ENCODE measurements at regions not wholly inside any gene's neighbourhood (a gene's known extent, or its start where the extent isn't known, plus 50 kb on each side); places are given as distances from the start of the nearest gene placed in this dataset.

DNA sequence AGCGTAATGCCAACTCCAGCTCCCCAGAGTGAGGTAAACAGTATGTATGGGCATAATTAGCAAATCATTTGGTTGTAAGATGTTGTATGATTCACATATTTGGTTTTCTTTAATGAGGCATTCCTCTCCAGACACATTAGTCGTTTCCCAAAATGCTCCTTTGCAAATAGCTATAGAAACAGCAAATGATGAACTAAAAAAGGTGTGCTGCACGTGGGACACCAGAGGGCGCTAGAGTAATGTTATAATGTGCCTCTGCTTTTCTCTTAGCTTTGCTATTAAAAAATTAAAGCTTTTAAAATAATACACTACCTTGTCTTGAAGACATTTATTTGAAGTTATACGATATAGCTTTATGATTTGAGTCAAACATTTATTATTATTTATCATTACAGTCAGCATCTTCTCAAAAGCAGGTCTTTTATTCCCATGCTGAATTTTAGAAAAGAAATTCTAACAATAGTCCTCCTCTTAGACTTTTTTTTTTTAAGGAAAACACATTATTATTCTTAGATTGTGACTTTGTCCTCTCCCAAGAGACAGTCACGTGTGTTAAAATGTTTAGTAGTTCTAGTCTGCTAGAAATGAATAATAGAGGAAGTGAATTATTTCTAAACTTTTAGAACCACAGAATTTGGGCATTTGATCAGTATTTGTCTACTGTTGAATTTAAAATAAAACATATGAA, 121.6 kb upstream of the FRY start:
- peak; percentile 66 for ATAC-seq (ENCODE audit: low read depth)
- no peak overlapping the region for H2BK5ac ChIP-seq (ENCODE audit: low read depth, low read length, poor library complexity, severe bottlenecking)
- no peak overlapping the region for H2BK20ac ChIP-seq (ENCODE audit: low read depth, low read length)
- H3K79me1 ChIP-seq (ENCODE audit: low read depth in 1 of 2, low read length in 2 of 2): no peaks in the 10 kb centered on the region
- CTCF ChIA-PET: interaction anchor here (0.6 to 1.8 kb wide), 34 partner anchors 8 to 682 kb away, joined by 3 to 27 read pairs (median 3); partner anchors contain the start of genes BRCA2 and ZAR1L
- intact Hi-C loops (cut with micrococcal nuclease) (loop anchor here (1.0 to 10.0 kb wide), 7 partner anchors 109 to 672 kb away; partner anchors contain the start of gene FRY), in situ Hi-C loops (cut with MboI; ENCODE audit: low sequenced_read_pairs) (loop anchor here (5.0 to 10.0 kb wide), 2 partner anchors 402 to 665 kb away; no protein-coding TSS in a partner anchor), dilution Hi-C loops (cut with HindIII; ENCODE audit: low sequenced_read_pairs, unreplicated experiment) (no loop called here)
- peaks cover 8% of the 10 kb centered on the region; the same call in 1 of the 2 replicates for H3K27me3 ChIP-seq (ENCODE audit: control insufficient read depth, insufficient read depth, low read length)
- no peak overlapping the region for H3K4me2 ChIP-seq (ENCODE audit: low read depth, low read length)
- no peak overlapping the region for H4K8ac ChIP-seq (ENCODE audit: low read depth in 2 of 2, low read length in 2 of 2)
- no peaks in the 10 kb centered on the region for H4K20me1 ChIP-seq (ENCODE audit: insufficient read depth, low read length)
- no peak overlapping the region for H3K9ac ChIP-seq (ENCODE audit: low read depth, low read length)
- no peaks in the 10 kb centered on the region for H3K9me3 ChIP-seq (ENCODE audit: control insufficient read depth, insufficient read depth, low read length)
- no peak overlapping the region for H2AK5ac ChIP-seq (ENCODE audit: low read depth, low read length)
- no peaks in the 10 kb centered on the region for H3K36me3 ChIP-seq (ENCODE audit: control insufficient read depth, insufficient read depth, low read length)
- H4K91ac ChIP-seq (ENCODE audit: insufficient read depth, low read depth, low read length): no peak overlapping the region
- H3K18ac ChIP-seq (ENCODE audit: low read depth, low read length): no peak overlapping the region
- H3K27ac ChIP-seq (ENCODE audit: insufficient read depth, low read length): no peak overlapping the region
- no peak overlapping the region for H2BK15ac ChIP-seq (ENCODE audit: low read depth, low read length)
- H3K4me1 ChIP-seq (ENCODE audit: control insufficient read depth, insufficient read depth, low read length): no peaks in the 10 kb centered on the region; the same call in 1 of the 2 replicates
- no peak overlapping the region for H3K4me3 ChIP-seq (ENCODE audit: insufficient read depth, low read depth, low read length)
- no CpG with 5 or more reads among the region's 6 CpGs for WGBS, 2 experiments (ENCODE audit: extremely low coverage in 2 of 2, insufficient read length in 1 of 2)
- H3K9me1 ChIP-seq (ENCODE audit: insufficient read depth, low read length): no peaks in the 10 kb centered on the region
- no peak overlapping the region for H2AFZ ChIP-seq (replicated peaks; ENCODE audit: low read length, poor library complexity)
- no peak overlapping the region for H3K4ac ChIP-seq (ENCODE audit: low read depth, low read length)
- DNase-seq: peak; percentile 70
- no peak overlapping the region for H3K23ac ChIP-seq (ENCODE audit: low read depth, low read length)
- H4K5ac ChIP-seq (ENCODE audit: low read depth, low read length): no peak overlapping the region
- H2BK120ac ChIP-seq (ENCODE audit: low read depth, low read length): no peak overlapping the region
- H3K14ac ChIP-seq (replicated peaks; ENCODE audit: low read depth, low read length): no peak overlapping the region
- no peak overlapping the region for H3K56ac ChIP-seq (ENCODE audit: extremely low read depth, insufficient read depth, low read length)
- POLR2A ChIA-PET (ENCODE audit: unreplicated experiment): no interaction called here
- no peak overlapping the region for H2AK9ac ChIP-seq (replicated peaks; ENCODE audit: low read depth, low read length, poor library complexity)
- BruUV-seq (replicated peaks): no TSS peak
- TF ChIP-seq SMC3 (IDR thresholded peaks at IDR 0.05; ENCODE audit: low read depth, low read length): peak; percentile 88
- no peak for TF ChIP-seq POLR2A (IDR thresholded peaks at IDR 0.05; ENCODE audit: low read depth, low read length)
- no peak for TF ChIP-seq MXI1 (IDR thresholded peaks at IDR 0.05; ENCODE audit: borderline replicate concordance, low read depth, low read length)
- no peak for TF ChIP-seq CEBPB (IDR thresholded peaks at IDR 0.05; ENCODE audit: low read depth, low read length)
- TF ChIP-seq RFX5 (IDR thresholded peaks at IDR 0.05; ENCODE audit: low read depth, low read length): no peak
- TF ChIP-seq, protein P1, sequence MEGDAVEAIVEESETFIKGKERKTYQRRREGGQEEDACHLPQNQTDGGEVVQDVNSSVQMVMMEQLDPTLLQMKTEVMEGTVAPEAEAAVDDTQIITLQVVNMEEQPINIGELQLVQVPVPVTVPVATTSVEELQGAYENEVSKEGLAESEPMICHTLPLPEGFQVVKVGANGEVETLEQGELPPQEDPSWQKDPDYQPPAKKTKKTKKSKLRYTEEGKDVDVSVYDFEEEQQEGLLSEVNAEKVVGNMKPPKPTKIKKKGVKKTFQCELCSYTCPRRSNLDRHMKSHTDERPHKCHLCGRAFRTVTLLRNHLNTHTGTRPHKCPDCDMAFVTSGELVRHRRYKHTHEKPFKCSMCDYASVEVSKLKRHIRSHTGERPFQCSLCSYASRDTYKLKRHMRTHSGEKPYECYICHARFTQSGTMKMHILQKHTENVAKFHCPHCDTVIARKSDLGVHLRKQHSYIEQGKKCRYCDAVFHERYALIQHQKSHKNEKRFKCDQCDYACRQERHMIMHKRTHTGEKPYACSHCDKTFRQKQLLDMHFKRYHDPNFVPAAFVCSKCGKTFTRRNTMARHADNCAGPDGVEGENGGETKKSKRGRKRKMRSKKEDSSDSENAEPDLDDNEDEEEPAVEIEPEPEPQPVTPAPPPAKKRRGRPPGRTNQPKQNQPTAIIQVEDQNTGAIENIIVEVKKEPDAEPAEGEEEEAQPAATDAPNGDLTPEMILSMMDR (conservative IDR thresholded peaks at IDR 0.05; ENCODE audit: low read depth, low read length): peak; percentile 90
- no peak for TF ChIP-seq FOS (IDR thresholded peaks at IDR 0.05; ENCODE audit: low read depth, low read length)
- no peak for TF ChIP-seq MAFK (IDR thresholded peaks at IDR 0.05; ENCODE audit: low read depth, low read length)
- TF ChIP-seq MAZ (IDR thresholded peaks at IDR 0.05; ENCODE audit: borderline replicate concordance, low read depth, low read length): no peak
- no peak for TF ChIP-seq RCOR1 (IDR thresholded peaks at IDR 0.05; ENCODE audit: insufficient replicate concordance, low read length)
- TF ChIP-seq, protein P2, sequence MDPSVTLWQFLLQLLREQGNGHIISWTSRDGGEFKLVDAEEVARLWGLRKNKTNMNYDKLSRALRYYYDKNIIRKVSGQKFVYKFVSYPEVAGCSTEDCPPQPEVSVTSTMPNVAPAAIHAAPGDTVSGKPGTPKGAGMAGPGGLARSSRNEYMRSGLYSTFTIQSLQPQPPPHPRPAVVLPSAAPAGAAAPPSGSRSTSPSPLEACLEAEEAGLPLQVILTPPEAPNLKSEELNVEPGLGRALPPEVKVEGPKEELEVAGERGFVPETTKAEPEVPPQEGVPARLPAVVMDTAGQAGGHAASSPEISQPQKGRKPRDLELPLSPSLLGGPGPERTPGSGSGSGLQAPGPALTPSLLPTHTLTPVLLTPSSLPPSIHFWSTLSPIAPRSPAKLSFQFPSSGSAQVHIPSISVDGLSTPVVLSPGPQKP (IDR thresholded peaks at IDR 0.05; ENCODE audit: borderline replicate concordance, low read depth, low read length): no peak
- no peak for TF ChIP-seq CHD1 (IDR thresholded peaks at IDR 0.05; ENCODE audit: low read depth, low read length)
- TF ChIP-seq NFE2L2 (IDR thresholded peaks at IDR 0.05; ENCODE audit: low read depth, low read length): no peak
- peak; percentile 88 for TF ChIP-seq RAD21 (IDR thresholded peaks at IDR 0.05; ENCODE audit: low read length)
- TF ChIP-seq, protein P3, sequence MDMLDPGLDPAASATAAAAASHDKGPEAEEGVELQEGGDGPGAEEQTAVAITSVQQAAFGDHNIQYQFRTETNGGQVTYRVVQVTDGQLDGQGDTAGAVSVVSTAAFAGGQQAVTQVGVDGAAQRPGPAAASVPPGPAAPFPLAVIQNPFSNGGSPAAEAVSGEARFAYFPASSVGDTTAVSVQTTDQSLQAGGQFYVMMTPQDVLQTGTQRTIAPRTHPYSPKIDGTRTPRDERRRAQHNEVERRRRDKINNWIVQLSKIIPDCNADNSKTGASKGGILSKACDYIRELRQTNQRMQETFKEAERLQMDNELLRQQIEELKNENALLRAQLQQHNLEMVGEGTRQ (IDR thresholded peaks at IDR 0.05; ENCODE audit: low read depth, low read length): no peak
